Endothelial cell of umbilical vein (primary cell): ENCODE measurements at regions not wholly inside any gene's neighbourhood (a gene's known extent, or its start where the extent isn't known, plus 50 kb on each side); places are given as distances from the start of the nearest gene placed in this dataset.

Experiments
- BruUV-seq: library from RNA; stranded (reverse); fragments of 400-500 nt; replicated peaks from 2 replicates; lab custom pipeline; 2021; lab: Mats Ljungman, UMichigan
- CTCF ChIA-PET: fragments of 300-600, 350-600 bp; sonication (Branson Sonifier 250); formaldehyde crosslinking; loops from one replicate; lab custom pipeline; 2021; ENCODE audit warnings: antibody characterized with exemption, inconsistent platforms; lab: Charles Lee
- POLR2A ChIA-PET: fragments of 300-600, 350-600 bp; sonication (Branson Sonifier 250); formaldehyde crosslinking; loops from one replicate; lab custom pipeline; 2021; ENCODE audit warnings: antibody characterized with exemption, inconsistent platforms; lab: Charles Lee
- DNase-seq: peaks from one replicate; pipeline ENCODE4 v3.0.0-alpha.2; 2011; ENCODE audit warnings: low read depth, low spot score
- FAIRE-seq: peaks from 2 replicates; lab custom pipeline; 2011; peaks lifted over from hg19 to GRCh38; lab: Jason Lieb, UNC
- H2AFZ ChIP-seq: 2 replicates; pipeline ENCODE4 v1.6.0; 2012; ENCODE audit warnings: low read depth, low read length, control low read depth, inconsistent platforms
- H3K27ac ChIP-seq: 2 replicates; pipeline ENCODE4 v1.5.1; 2011; ENCODE audit warnings: low read depth, mild to moderate bottlenecking, control low read depth, low read length, moderate library complexity; ENCODE audit not compliant: insufficient read depth
- H3K27me3 ChIP-seq, 2 experiments: 2 replicates each; pipeline versions ENCODE4 v1.6.0 to v1.6.1; 2011; ENCODE audit warnings: low read length in 2 of 2, mixed read lengths in 1 of 2; ENCODE audit not compliant: control insufficient read depth in 2 of 2, insufficient read depth in 2 of 2
- H3K36me3 ChIP-seq, 2 experiments: 2 replicates in 1 of 2; 3 replicates in 1 of 2; pipeline ENCODE4 v1.5.1; 2011; ENCODE audit warnings: low read length in 2 of 2, mild to moderate bottlenecking in 1 of 2, moderate library complexity in 1 of 2; ENCODE audit not compliant: control insufficient read depth in 2 of 2, insufficient read depth in 2 of 2; ENCODE audit errors: extremely low read depth in 1 of 2
- H3K4me1 ChIP-seq: 3 replicates; pipeline ENCODE4 v1.5.1; 2011; ENCODE audit warnings: mild to moderate bottlenecking, low read length; ENCODE audit not compliant: control insufficient read depth, insufficient read depth; ENCODE audit errors: extremely low read depth
- H3K4me2 ChIP-seq: 2 replicates; pipeline ENCODE4 v1.6.1; 2011; ENCODE audit warnings: low read length, control low read depth, mixed read lengths; ENCODE audit not compliant: insufficient read depth
- H3K4me3 ChIP-seq, 3 experiments: fragments of 200-600 bp in 1 of 3; sonication (generic), shearing (Covaris generic) in 1 of 3; replicated peaks in 1 of 3; 2 replicates each; pipeline ENCODE4 v1.5.1; 2011 to 2016; ENCODE audit warnings: control low read depth in 3 of 3, low read length in 3 of 3, mild to moderate bottlenecking in 2 of 3, inconsistent platforms in 1 of 3, low read depth in 1 of 3, moderate library complexity in 1 of 3; ENCODE audit not compliant: insufficient read depth in 1 of 3
- H3K79me2 ChIP-seq: 2 replicates; pipeline ENCODE4 v1.6.0; 2012; ENCODE audit warnings: low read length, inconsistent platforms; ENCODE audit not compliant: control insufficient read depth, insufficient read depth
- H3K9ac ChIP-seq: replicated peaks from 2 replicates; pipeline ENCODE3; 2011; ENCODE audit warnings: low read length, control low read depth; ENCODE audit not compliant: insufficient read depth; ENCODE audit errors: extremely low read depth
- H3K9me1 ChIP-seq: replicated peaks from 3 replicates; pipeline ENCODE4 v1.6.0; 2011; ENCODE audit warnings: mild to moderate bottlenecking, low read length; ENCODE audit not compliant: control insufficient read depth, insufficient read depth; ENCODE audit errors: extremely low read depth
- H3K9me3 ChIP-seq: replicated peaks from 2 replicates; pipeline ENCODE4 v1.5.1; 2012; ENCODE audit warnings: low read length, inconsistent platforms; ENCODE audit not compliant: control insufficient read depth, insufficient read depth
- H4K20me1 ChIP-seq: replicated peaks from 2 replicates; pipeline ENCODE3; 2011; ENCODE audit warnings: mild to moderate bottlenecking, low read length; ENCODE audit not compliant: control insufficient read depth, insufficient read depth; ENCODE audit errors: extremely low read depth
- EZH2 ChIP-seq: IDR thresholded peaks from 2 replicates; pipeline ENCODE4 v1.6.1; 2012; ENCODE audit warnings: borderline replicate concordance, low read depth, mild to moderate bottlenecking, moderate library complexity, low read length, inconsistent platforms; ENCODE audit not compliant: severe bottlenecking
- FOS ChIP-seq: IDR thresholded peaks from 2 replicates; pipeline ENCODE4 v1.6.1; 2011; ENCODE audit warnings: mild to moderate bottlenecking, low read length, moderate library complexity, borderline replicate concordance; ENCODE audit not compliant: insufficient read depth
- GATA2 ChIP-seq: IDR thresholded peaks from 2 replicates; pipeline ENCODE4 v1.7.0; 2011; ENCODE audit warnings: low read depth, mild to moderate bottlenecking, moderate library complexity, mixed read lengths, low read length; ENCODE audit not compliant: insufficient read length, insufficient read depth
- JUN ChIP-seq: IDR thresholded peaks from 2 replicates; pipeline ENCODE4 v1.6.1; 2011; ENCODE audit warnings: borderline replicate concordance, low read depth; ENCODE audit not compliant: insufficient read length, insufficient read depth
- MYC ChIP-seq: IDR thresholded peaks from one replicate; pipeline ENCODE4 v1.6.1; 2011; ENCODE audit warnings: mild to moderate bottlenecking, low read depth, low read length
- POLR2A ChIP-seq: IDR thresholded peaks from 2 replicates; pipeline ENCODE4 v1.6.1; 2012; ENCODE audit warnings: low read depth, mild to moderate bottlenecking, control low read depth, low read length
- POLR2AphosphoS5 ChIP-seq: IDR thresholded peaks from 2 replicates; pipeline ENCODE4 v1.6.1; 2012; ENCODE audit warnings: low read depth, mild to moderate bottlenecking, control low read depth, low read length, moderate library complexity; ENCODE audit not compliant: insufficient read depth
- dilution Hi-C: fragments of 300-500 bp; cut with MboI; formaldehyde crosslinking; loops from one replicate; pipeline ENCODE4 v1.15.0; 2019; ENCODE audit warnings: low sequenced_read_pairs; ENCODE audit not compliant: extremely low pct_ligation_motif_present
- intact Hi-C: fragments of 100-400 bp; cut with micrococcal nuclease; formaldehyde crosslinking; loops from one replicate; pipeline ENCODE4 v1.10.0; 2022
- TF ChIP-seq, protein P1 (sequence below), 2 donors: IDR thresholded peaks; 1 replicate in 1 of 2; 2 replicates in 1 of 2; pipeline ENCODE4 v1.5.1; 2011; ENCODE audit warnings: low read length in 2 of 2, mild to moderate bottlenecking in 2 of 2, moderate library complexity in 2 of 2, control low read depth in 1 of 2, inconsistent platforms in 1 of 2, low read depth in 1 of 2; ENCODE audit not compliant: insufficient read depth in 1 of 2; ENCODE audit errors: extremely low read depth in 1 of 2
- TF ChIP-seq, protein P2 (sequence below): IDR thresholded peaks from 2 replicates; pipeline ENCODE4 v1.6.1; 2011; ENCODE audit not compliant: insufficient read depth, insufficient read length

DNA sequence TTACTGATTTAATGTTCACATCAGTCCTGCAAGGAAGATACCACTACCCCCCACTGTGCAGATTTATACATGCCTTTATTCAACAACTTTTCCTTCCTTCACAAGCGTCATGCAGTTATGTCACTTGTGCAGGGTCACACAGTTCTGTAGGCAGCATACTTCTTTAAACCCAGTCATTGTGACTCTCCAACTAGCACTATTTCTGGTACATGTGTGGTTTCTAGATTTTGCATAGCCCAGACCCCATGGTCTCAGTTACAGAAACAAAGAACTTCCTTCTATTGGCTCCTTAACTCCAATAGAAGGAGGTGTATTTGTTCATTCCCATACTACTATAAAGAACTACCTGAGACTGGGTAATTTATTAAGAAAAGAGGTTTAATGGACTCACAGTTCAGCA lies 333.1 kb downstream of the ZNF516 start:
- dilution Hi-C loops (no loop called here), intact Hi-C loops (no loop called here)
- POLR2A ChIA-PET: no interaction called here
- Histone ChIP-seq H3K9ac (no peak overlapping the region), H2AFZ (no peak overlapping the region), H3K4me3 (no peak overlapping the region), H3K27me3 (no peaks in the 10 kb centered on the region), H4K20me1 (no peaks in the 10 kb centered on the region), H3K9me3 (peaks cover 7% of the 10 kb centered on the region), H3K4me1 (no peaks in the 10 kb centered on the region), H3K4me2 (no peak overlapping the region), H3K9me1 (no peaks in the 10 kb centered on the region), H3K36me3 (no peaks in the 10 kb centered on the region), H3K27ac (no peak overlapping the region), H3K79me2 (no peaks in the 10 kb centered on the region)
- CTCF ChIA-PET: no interaction called here
- TF ChIP-seq JUN (no peak), POLR2A (no peak), FOS (no peak), MYC (no peak), POLR2AphosphoS5 (no peak), GATA2 (no peak), EZH2 (no peak)
- TF ChIP-seq, protein P1, sequence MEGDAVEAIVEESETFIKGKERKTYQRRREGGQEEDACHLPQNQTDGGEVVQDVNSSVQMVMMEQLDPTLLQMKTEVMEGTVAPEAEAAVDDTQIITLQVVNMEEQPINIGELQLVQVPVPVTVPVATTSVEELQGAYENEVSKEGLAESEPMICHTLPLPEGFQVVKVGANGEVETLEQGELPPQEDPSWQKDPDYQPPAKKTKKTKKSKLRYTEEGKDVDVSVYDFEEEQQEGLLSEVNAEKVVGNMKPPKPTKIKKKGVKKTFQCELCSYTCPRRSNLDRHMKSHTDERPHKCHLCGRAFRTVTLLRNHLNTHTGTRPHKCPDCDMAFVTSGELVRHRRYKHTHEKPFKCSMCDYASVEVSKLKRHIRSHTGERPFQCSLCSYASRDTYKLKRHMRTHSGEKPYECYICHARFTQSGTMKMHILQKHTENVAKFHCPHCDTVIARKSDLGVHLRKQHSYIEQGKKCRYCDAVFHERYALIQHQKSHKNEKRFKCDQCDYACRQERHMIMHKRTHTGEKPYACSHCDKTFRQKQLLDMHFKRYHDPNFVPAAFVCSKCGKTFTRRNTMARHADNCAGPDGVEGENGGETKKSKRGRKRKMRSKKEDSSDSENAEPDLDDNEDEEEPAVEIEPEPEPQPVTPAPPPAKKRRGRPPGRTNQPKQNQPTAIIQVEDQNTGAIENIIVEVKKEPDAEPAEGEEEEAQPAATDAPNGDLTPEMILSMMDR (IDR thresholded peaks at IDR 0.05; ENCODE audit: extremely low read depth in 1 of 2, insufficient read depth in 1 of 2, low read depth in 1 of 2, low read length in 2 of 2): no peak
- TF ChIP-seq, protein P2, sequence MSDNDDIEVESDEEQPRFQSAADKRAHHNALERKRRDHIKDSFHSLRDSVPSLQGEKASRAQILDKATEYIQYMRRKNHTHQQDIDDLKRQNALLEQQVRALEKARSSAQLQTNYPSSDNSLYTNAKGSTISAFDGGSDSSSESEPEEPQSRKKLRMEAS: no peak
- BruUV-seq: no TSS peak
- FAIRE-seq: no peak
- no peak for DNase-seq
